K562 (cell line): ENCODE measurements at regions not wholly inside any gene's neighbourhood (a gene's known extent, or its start where the extent isn't known, plus 50 kb on each side); places are given as distances from the start of the nearest gene placed in this dataset.

Experiments
- ATAC-seq: fragments of 200-7000 bp; cut with Tn5 transposase; 3 replicates; pipeline ENCODE4 v1.9.1; 2020; ENCODE audit warnings: moderate library complexity
- BruUV-seq: library from RNA; stranded (reverse); fragments of 400-500 nt; replicated peaks from 2 replicates; lab custom pipeline; 2021; lab: Mats Ljungman, UMichigan
- CTCF ChIA-PET: fragments of 300-600 bp; formaldehyde crosslinking; extraction: SDS; loops from one replicate; lab custom pipeline; 2021; ENCODE audit warnings: low intra/inter-chr PET ratio; lab: Yijun Ruan, JAX
- POLR2A ChIA-PET: fragments of 300-600, 350-650 bp; sonication (Branson Sonifier 250); formaldehyde crosslinking; extraction: SDS; loops from one replicate; lab custom pipeline; 2021; ENCODE audit warnings: antibody characterized with exemption, inconsistent platforms; lab: Yijun Ruan, JAX
- DNase-seq, 4 experiments: peaks; one replicate each; pipeline versions ENCODE4 v3.0.0 to v3.0.0-alpha.2; 2011 to 2018; ENCODE audit warnings: low spot score in 3 of 4, mixed read lengths in 3 of 4; ENCODE audit errors: extremely low read depth in 1 of 4
- FAIRE-seq: peaks from 2 replicates; lab custom pipeline; 2011; peaks lifted over from hg19 to GRCh38; lab: Jason Lieb, UNC
- H2AFZ ChIP-seq: 2 replicates; pipeline ENCODE4 v1.6.0; 2011; ENCODE audit warnings: low read depth, low read length, control low read depth, inconsistent platforms
- H3K27ac ChIP-seq: fragments of 200-600 bp; 3 replicates; pipeline ENCODE4 v1.8.0; 2011; ENCODE audit warnings: low read depth, mild to moderate bottlenecking, control low read depth, inconsistent platforms, low read length, moderate library complexity, mixed read lengths; ENCODE audit errors: extremely low read depth
- H3K27me3 ChIP-seq, 2 experiments: fragments of 300-600 bp in 1 of 2; 2 replicates in 1 of 2; 3 replicates in 1 of 2; pipeline versions ENCODE4 v1.6.0 to v1.8.0; 2011; ENCODE audit warnings: inconsistent platforms in 2 of 2, low read length in 2 of 2, mild to moderate bottlenecking in 1 of 2, mixed read lengths in 1 of 2, moderate library complexity in 1 of 2; ENCODE audit not compliant: control insufficient read depth in 2 of 2, insufficient read depth in 2 of 2
- H3K36me3 ChIP-seq: fragments of 300-600 bp; 3 replicates; pipeline ENCODE4 v1.8.0; 2011; ENCODE audit warnings: mild to moderate bottlenecking, low read length, inconsistent platforms; ENCODE audit not compliant: control insufficient read depth, insufficient read depth
- H3K4me1 ChIP-seq, 2 experiments: fragments of 200-600 bp in 1 of 2; replicated peaks in 1 of 2; 2 replicates in 1 of 2; 3 replicates in 1 of 2; pipeline versions ENCODE4 v1.5.1 to v1.8.0; 2011; ENCODE audit warnings: inconsistent platforms in 2 of 2, low read length in 2 of 2, mild to moderate bottlenecking in 1 of 2, mixed read lengths in 1 of 2, moderate library complexity in 1 of 2; ENCODE audit not compliant: control insufficient read depth in 2 of 2, insufficient read depth in 2 of 2
- H3K4me2 ChIP-seq: 2 replicates; pipeline ENCODE4 v1.6.1; 2011; ENCODE audit warnings: low read length, control low read depth, inconsistent platforms, mixed read lengths; ENCODE audit not compliant: insufficient read depth
- H3K4me3 ChIP-seq: fragments of 200-600 bp; sonication (generic), shearing (Covaris generic); 2 replicates; pipeline ENCODE4 v1.5.1; 2016; ENCODE audit warnings: control low read depth, inconsistent platforms
- H3K79me2 ChIP-seq: fragments of 200-600 bp; 3 replicates; pipeline ENCODE4 v1.8.0; 2011; ENCODE audit warnings: low read length, inconsistent platforms; ENCODE audit not compliant: control insufficient read depth, insufficient read depth
- H3K9ac ChIP-seq, 2 experiments: 2 replicates each; pipeline versions ENCODE4 v1.6.0 to v1.6.1; 2011; ENCODE audit warnings: low read depth in 2 of 2, low read length in 2 of 2, control low read depth in 1 of 2, inconsistent platforms in 1 of 2, mild to moderate bottlenecking in 1 of 2, mixed read lengths in 1 of 2; ENCODE audit not compliant: insufficient read depth in 1 of 2
- H3K9me1 ChIP-seq: one replicate; pipeline ENCODE4 v1.6.0; 2011; ENCODE audit warnings: inconsistent platforms, mild to moderate bottlenecking, low read length, moderate library complexity; ENCODE audit not compliant: control insufficient read depth, insufficient read depth
- H3K9me3 ChIP-seq: replicated peaks from 2 replicates; pipeline ENCODE4 v1.5.1; 2011; ENCODE audit warnings: low read depth, low read length, inconsistent platforms; ENCODE audit not compliant: control insufficient read depth, insufficient read depth
- H4K20me1 ChIP-seq: replicated peaks from 2 replicates; pipeline ENCODE4 v1.6.1; 2011; ENCODE audit warnings: low read length, inconsistent platforms, mixed read lengths; ENCODE audit not compliant: control insufficient read depth, insufficient read depth
- ARID4B ChIP-seq: sonication (generic); formaldehyde crosslinking; IDR thresholded peaks from 2 replicates; pipeline ENCODE4 v1.8.0; 2022; ENCODE audit warnings: mild to moderate bottlenecking, missing genetic modification reagents
- KDM1A ChIP-seq, 2 experiments: fragments of 450-650 bp; IDR thresholded peaks; 2 replicates each; pipeline ENCODE4 v1.6.1; 2016; ENCODE audit warnings: mild to moderate bottlenecking in 2 of 2
- KLF1 ChIP-seq: fragments of 450-650 bp; IDR thresholded peaks from 2 replicates; pipeline ENCODE4 v1.6.1; 2016; ENCODE audit warnings: missing genetic modification characterization, missing compliant biosample characterization
- MYBL2 ChIP-seq, 2 experiments: fragments of 450-650 bp in 1 of 2; sonication (generic) in 1 of 2; formaldehyde crosslinking in 1 of 2; IDR thresholded peaks; 2 replicates each; pipeline versions ENCODE4 v1.6.1 to v1.8.1; 2017 to 2022; ENCODE audit warnings: borderline replicate concordance in 1 of 2, inconsistent platforms in 1 of 2, low read depth in 1 of 2, mild to moderate bottlenecking in 1 of 2, missing genetic modification reagents in 1 of 2, moderate library complexity in 1 of 2
- PRPF4 ChIP-seq: fragments of 200-400 bp; formaldehyde crosslinking; IDR thresholded peaks from one replicate; pipeline ENCODE4 v1.6.1; 2017; ENCODE audit warnings: low read length, low read depth, mild to moderate bottlenecking; ENCODE audit not compliant: insufficient read depth, poor library complexity, severe bottlenecking
- PYGO2 ChIP-seq: fragments of 450-650 bp; IDR thresholded peaks from 2 replicates; pipeline ENCODE4 v1.6.1; 2016; ENCODE audit warnings: mild to moderate bottlenecking, missing genetic modification characterization, moderate library complexity, missing compliant biosample characterization
- WGBS: fragments of 100-300 bp; shearing (Covaris generic); methylation state at CpG from one replicate; pipeline ENCODE4 v1.1.6; 2016; ENCODE audit warnings: low coverage, mixed read lengths; ENCODE audit not compliant: insufficient coverage; ENCODE audit errors: missing lambda C conversion rate; 5-methylcytosine and 5-hydroxymethylcytosine counted together
- in situ Hi-C: fragments of 300-500 bp; cut with MboI; formaldehyde crosslinking; loops from 4 replicates; pipeline ENCODE4 v1.15.0; 2018; ENCODE audit warnings: inconsistent platforms, mixed read lengths
- intact Hi-C: fragments of 100-400 bp; cut with micrococcal nuclease; formaldehyde crosslinking; loops from 2 replicates; pipeline ENCODE4 v1.14.2; 2022

DNA sequence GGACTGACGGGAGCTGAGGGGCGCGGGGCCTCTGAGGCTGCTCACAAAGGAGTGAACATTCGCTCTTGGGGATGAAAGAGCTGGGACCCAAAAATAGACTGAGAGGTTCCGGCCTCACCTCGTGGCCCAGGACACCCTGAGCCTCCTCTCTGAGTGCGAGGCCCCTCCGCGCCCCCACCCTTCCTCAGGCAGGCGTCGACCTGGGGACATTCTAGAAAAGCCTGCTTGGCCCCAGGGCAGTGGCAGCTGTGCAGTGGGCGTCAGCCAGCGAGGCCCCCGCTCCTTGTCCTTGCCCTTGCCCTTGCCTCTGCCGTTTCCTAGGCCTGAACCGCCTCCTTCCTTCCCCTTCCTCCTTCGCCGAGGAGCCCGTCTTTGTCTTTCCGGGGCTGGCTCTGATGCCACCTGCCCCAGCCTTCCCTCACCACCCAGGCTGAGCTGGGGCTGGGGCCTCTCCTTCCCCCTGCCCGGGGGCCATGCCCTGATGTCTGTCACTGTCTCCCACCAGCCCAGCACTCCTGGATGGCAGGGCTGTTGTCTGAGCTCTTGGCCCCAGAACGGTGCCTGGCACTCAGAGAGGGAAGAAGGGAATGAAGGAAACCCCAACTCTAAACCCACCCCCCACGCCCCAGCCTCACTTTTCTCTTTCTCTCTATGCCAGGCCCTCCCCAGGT lies 208.2 kb upstream of the RTL1 start:
- POLR2A ChIA-PET: interaction anchor here (0.7 kb wide), 1 partner anchor 32 kb away, joined by 3 read pairs; no protein-coding TSS in a partner anchor
- H3K9me1 ChIP-seq: no peaks in the 10 kb centered on the region
- H3K9ac ChIP-seq: no peak overlapping the region
- H3K79me2 ChIP-seq: no peaks in the 10 kb centered on the region
- H4K20me1 ChIP-seq: no peaks in the 10 kb centered on the region
- H3K4me2 ChIP-seq: no peak overlapping the region
- H3K9me3 ChIP-seq: no peaks in the 10 kb centered on the region
- TF ChIP-seq KDM1A (IDR thresholded peaks at IDR 0.05) (no peak), PYGO2 (no peak), PRPF4 (no peak), ARID4B (CRISPR knock-in tag) (no peak), MYBL2 (IDR thresholded peaks at IDR 0.05; ENCODE audit: low read depth) (no peak), MYBL2 (CRISPR knock-in tag; IDR thresholded peaks at IDR 0.05; ENCODE audit: borderline replicate concordance) (no peak), KLF1 (no peak)
- intact Hi-C loops (no loop called here), in situ Hi-C loops (no loop called here)
- no peak overlapping the region for H3K27ac ChIP-seq
- no TSS peak for BruUV-seq
- WGBS: 2% methylated on average over 11 of the region's 23 CpGs
- H3K27me3 ChIP-seq: peaks cover 0 to 31% of the 10 kb centered on the region in 2 experiments; a peak in 2 of 5 replicates
- no peaks in the 10 kb centered on the region for H3K4me1 ChIP-seq
- H3K4me3 ChIP-seq: no peak overlapping the region
- CTCF ChIA-PET: no interaction called here
- ATAC-seq (no peak), FAIRE-seq (no peak), DNase-seq (no peak)
- H2AFZ ChIP-seq: no peak overlapping the region
- H3K36me3 ChIP-seq: no peaks in the 10 kb centered on the region
